Stimulated activated CD4-positive, alpha-beta T cell treated with anti-CD3 and anti-CD28 coated beads, Interleukin-15, amount 100 ng/mL, for 24 hours (primary cell): ENCODE measurements at regions not wholly inside any gene's neighbourhood (a gene's known extent, or its start where the extent isn't known, plus 50 kb on each side); places are given as distances from the start of the nearest gene placed in this dataset.
"Not testable (repeated sequence)": the region's sequence is repeated elsewhere in the genome, so short reads cannot be mapped to it uniquely, and the experiment has no call there.

Experiments
- DNase-seq: peaks from one replicate; pipeline ENCODE4 v3.0.0-alpha.2; 2020

GRCh38 chr20:16801919-16802651 lies 53.9 kb downstream of the OTOR start:
- peak; percentile 75 for DNase-seq

- DNase-seq = no peak
Observed at GRCh38 chr20:16802652-16802935, 54.4 kb downstream of the OTOR start.

DNA sequence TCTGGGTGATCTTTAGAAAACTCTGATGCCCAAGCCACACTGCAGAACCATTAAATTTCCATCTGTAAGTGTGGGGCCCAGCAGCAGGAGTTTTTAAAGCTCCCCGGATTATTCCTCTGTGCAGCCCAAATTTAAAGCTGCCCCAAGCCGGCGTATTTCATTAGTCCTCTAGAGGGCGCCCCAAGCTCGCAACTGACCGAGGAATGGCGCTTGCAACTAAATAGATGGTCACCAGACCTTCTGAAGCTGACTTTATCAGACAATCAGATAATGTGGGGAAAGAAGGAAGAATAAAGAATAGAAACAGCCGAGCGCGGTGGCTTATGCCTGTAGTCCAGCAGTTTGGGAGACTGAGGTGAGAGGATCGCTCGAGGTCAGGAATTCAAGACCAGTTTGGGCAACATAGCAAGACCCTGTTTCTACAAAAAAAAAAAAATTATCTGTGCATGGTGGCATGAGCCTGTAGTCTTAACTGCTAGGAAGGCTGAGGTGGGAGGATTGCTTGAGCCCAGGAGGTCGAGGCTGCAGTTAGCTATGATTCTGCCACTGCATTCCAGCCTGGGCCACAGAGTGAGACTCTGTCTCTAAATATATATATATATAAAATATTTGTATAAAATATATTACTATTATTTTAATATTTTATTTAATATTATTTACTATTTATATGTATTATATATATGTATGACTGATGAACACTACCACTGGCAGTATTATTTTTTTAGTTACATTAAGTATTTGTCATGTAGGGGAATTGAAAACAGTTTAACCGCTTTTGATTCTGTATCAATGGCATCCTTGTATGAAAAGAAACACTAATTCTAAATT lies 56.0 kb downstream of the OTOR start:
- peak; percentile 61 for DNase-seq

GRCh38 chr20:16804793-16805187 lies 56.6 kb downstream of the OTOR start:
- no peak for DNase-seq

- no peak for DNase-seq
Observed at GRCh38 chr20:16806061-16806460, 57.9 kb downstream of the OTOR start.

DNA sequence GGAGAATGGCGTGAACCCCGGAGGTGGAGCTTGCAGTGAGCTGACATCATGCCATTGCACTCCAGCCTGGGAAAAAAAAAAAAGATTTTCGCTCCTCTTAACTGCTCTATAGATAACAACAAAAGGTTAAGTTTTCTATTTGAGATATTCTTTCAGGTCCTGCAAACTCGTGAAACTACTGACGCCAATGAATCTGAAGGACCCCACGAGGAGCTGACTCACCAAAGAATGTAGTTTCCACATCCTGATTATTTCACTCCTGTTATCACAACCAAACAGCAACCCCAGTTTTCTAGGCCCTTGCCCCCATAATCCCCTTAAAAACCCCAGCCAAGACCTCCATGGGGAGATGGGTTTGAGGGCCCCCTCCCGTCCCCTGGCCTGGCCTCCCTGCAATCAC lies 58.7 kb downstream of the OTOR start:
- no peak for DNase-seq

- no peak for DNase-seq
Observed at GRCh38 chr20:16808796-16809195, 60.6 kb downstream of the OTOR start.

GRCh38 chr20:16810216-16810615 lies 62.1 kb downstream of the OTOR start:
- no peak for DNase-seq

DNA sequence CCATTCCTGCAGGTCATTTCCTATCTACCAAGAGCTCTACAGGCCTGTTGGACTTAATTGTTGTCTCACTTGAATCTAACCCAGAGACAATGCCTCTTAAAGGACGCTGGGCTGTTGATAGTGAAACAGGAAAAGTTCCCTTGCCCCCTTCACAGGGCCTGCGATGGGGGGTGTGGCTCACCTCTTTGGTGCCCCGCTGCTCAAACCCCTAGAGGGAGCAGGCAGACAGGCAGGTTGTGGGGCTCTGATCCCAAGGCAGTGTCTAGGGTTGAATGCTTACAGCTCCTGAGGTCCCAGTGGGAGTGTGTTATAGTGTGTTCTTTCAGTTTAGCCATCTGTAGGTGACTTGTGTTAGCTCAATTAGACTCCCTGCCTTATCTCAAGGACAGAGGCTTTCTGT lies 68.0 kb downstream of the OTOR start:
- no peak for DNase-seq

GRCh38 chr20:16819483-16819882 lies 71.3 kb downstream of the OTOR start:
- no peak for DNase-seq

- peak; percentile 27 for DNase-seq
Observed at GRCh38 chr20:16821211-16822089, 73.3 kb downstream of the OTOR start.

GRCh38 chr20:16824664-16825063 lies 76.5 kb downstream of the OTOR start:
- no peak for DNase-seq

DNA sequence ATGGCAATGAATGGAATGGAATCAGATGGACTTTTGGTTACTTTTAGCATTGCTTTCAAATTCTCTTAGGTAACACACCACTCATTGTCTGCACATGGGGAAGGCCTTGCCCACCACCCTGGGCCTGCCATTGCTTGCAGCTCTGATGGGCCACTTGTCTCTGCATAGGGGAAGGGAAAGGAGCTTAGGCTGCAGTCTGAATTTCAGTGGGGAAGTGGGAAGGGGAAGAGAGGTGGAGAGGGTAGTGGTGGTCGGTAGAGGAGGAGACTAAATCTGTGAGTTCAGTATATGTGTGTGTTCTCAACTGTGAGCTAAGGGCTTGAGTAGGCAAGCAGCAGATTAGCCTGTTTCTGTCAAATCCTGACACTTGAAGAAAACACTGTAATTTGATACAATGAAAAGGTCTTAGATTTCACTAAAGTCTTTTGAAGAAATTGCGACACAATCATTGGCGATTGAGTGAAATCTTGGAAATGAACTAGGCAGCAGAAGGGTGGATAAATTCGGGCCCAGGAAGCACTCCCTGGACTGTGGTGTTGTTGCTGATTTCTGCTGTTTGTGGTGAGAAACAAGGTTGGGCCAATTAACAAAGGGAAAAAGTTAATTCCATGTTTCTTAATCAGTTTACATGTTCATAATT lies 80.6 kb downstream of the OTOR start:
- DNase-seq = no peak

DNA sequence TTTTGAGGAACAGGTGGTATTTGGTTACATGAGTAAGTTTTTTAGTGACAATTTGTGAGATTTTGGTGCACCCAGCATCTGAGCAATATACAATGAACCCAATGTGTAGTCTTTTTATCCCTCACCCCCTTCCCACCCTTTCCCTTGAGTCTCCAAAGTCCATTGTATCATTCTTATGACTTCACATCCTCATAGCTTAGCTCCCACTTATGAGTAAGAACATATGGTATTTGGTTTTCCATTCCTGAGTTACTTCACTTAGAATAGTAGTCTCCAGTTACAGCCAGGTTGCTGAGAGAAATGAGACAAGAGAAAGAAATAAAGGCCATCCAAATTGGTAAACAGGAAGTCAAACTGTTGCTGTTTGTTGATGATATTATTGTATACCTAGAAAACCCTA lies 87.5 kb downstream of the OTOR start:
- not testable (repeated sequence) for DNase-seq

- no peak for DNase-seq
Observed at GRCh38 chr20:16842486-16843120, 94.4 kb downstream of the OTOR start.

- no peak for DNase-seq
Observed at GRCh38 chr20:16844406-16844805, 96.2 kb downstream of the OTOR start.

- DNase-seq = no peak
Observed at GRCh38 chr20:16846006-16846405, 97.8 kb downstream of the OTOR start.

GRCh38 chr20:16848061-16848460 lies 99.9 kb downstream of the OTOR start:
- DNase-seq = no peak

GRCh38 chr20:16848526-16848925 lies 100.4 kb downstream of the OTOR start:
- no peak for DNase-seq

GRCh38 chr20:16860914-16861313 lies 112.8 kb downstream of the OTOR start:
- no peak for DNase-seq

DNA sequence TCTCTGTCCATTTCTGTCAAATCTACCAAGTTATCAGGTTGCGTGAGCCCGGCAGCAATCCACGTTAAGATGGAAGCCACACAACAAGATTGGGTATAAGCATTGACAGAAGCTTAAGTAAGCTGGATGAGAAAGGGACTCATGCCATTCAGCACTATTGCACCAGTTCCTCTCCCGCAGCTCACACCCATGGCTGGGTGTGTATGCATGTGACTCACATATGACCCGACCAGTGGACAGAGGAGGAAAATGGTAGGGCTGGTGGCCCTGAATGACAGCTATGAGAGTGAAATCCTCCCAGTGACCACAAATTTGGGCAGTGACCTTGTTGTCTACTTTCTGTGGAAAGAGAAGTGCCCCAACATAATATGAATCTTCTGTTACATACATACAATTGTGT lies 113.5 kb downstream of the OTOR start:
- DNase-seq = no peak

- DNase-seq = no peak
Observed at GRCh38 chr20:16863303-16863702, 115.1 kb downstream of the OTOR start.

GRCh38 chr20:16864069-16864468 lies 115.9 kb downstream of the OTOR start:
- no peak for DNase-seq
